Fibroblast of pulmonary artery (primary cell): ENCODE measurements at regions not wholly inside any gene's neighbourhood (a gene's known extent, or its start where the extent isn't known, plus 50 kb on each side); places are given as distances from the start of the nearest gene placed in this dataset.
A peak's percentile ranks its signal among the peaks of the same experiment; 100 is the strongest.

Experiments used
- DNase-seq: peaks from one replicate; pipeline ENCODE4 v3.0.0-alpha.2; 2010; ENCODE audit warnings: low read depth
- H3K4me3 ChIP-seq: replicated peaks from 2 replicates; pipeline ENCODE4 v1.5.1; 2011; ENCODE audit warnings: low read depth, mild to moderate bottlenecking, control low read depth, low read length, moderate library complexity
- CTCF ChIP-seq: IDR thresholded peaks from 2 replicates; pipeline ENCODE4 v1.5.1; 2011; ENCODE audit warnings: mild to moderate bottlenecking, control low read depth, low read length, inconsistent platforms; ENCODE audit errors: missing control alignments

GRCh38 chr6:169029861-169030260 is 223.8 kb downstream of the THBS2 start:
- H3K4me3 ChIP-seq: no peak overlapping the region
- no peak for TF ChIP-seq CTCF
- no peak for DNase-seq

- no peak overlapping the region for H3K4me3 ChIP-seq
- TF ChIP-seq CTCF: no peak
- no peak for DNase-seq
Observed at GRCh38 chr6:169028343-169028742, 225.3 kb downstream of the THBS2 start.

GRCh38 chr6:169026175-169026574 is 227.5 kb downstream of the THBS2 start:
- peak; percentile 23 for DNase-seq
- no peak for TF ChIP-seq CTCF
- no peak overlapping the region for H3K4me3 ChIP-seq

- no peak overlapping the region for H3K4me3 ChIP-seq
- no peak for TF ChIP-seq CTCF
- no peak for DNase-seq
Observed at GRCh38 chr6:169024047-169024660, 229.5 kb downstream of the THBS2 start.

GRCh38 chr6:169023161-169023874 is 230.3 kb downstream of the THBS2 start:
- DNase-seq: no peak
- H3K4me3 ChIP-seq: no peak overlapping the region
- no peak for TF ChIP-seq CTCF

- no peak for DNase-seq
- H3K4me3 ChIP-seq: no peak overlapping the region
- TF ChIP-seq CTCF: no peak
Observed at GRCh38 chr6:169022079-169022478, 231.6 kb downstream of the THBS2 start.

- no peak overlapping the region for H3K4me3 ChIP-seq
- DNase-seq: no peak
- no peak for TF ChIP-seq CTCF
Observed at GRCh38 chr6:169020821-169021220, 232.8 kb downstream of the THBS2 start.
